Nucleus accumbens (tissue), 56 donors: ENCODE measurements at regions not wholly inside any gene's neighbourhood (a gene's known extent, or its start where the extent isn't known, plus 50 kb on each side); places are given as distances from the start of the nearest gene placed in this dataset.
"Not testable (repeated sequence)": the region's sequence is repeated elsewhere in the genome, so short reads cannot be mapped to it uniquely, and the experiment has no call there.

ENCODE experiments used
- DNase-seq, 56 donors: peaks; one replicate each; lab custom pipeline; 2025; lab: John Stamatoyannopoulos, UW

DNA sequence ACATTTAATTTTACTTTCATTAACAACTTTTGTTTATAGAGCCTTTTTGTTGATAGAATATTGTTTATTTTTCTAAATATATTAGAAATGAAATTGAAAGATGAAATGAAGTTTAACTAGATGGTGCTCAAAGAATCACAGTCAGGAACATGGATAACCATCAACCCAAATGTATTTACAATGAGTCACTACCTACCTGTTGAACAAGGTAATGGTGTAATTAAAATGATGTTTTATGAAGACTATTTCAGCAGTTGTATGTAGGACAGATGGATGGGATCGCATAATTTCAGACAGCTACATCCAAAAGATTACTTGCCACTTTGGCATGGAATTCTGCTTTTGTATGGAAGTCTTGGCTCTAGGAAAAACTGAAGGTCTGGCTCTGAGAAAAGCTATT, 403.6 kb upstream of the SLC10A2 start:
- no peak for DNase-seq

DNA sequence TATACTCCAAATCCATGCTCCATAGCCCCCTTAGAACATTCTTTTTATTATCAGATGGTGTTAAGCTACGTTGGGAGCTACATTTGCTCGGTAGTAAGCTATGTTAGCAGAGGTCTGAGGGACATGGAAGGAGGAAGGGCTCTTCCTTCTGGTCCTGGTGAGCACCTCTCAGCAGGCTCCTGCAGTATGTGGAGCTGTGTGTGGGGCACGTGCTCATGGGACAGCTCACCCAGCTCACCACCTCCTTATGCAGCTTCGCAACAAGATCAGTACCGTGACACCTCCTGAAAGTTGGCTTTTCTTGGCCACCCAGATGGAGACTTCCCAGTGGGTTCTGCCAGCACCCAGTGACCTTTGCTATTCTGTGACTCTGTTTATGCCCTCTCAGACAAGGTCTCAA, 400.5 kb upstream of the SLC10A2 start:
- DNase-seq: no peak

DNA sequence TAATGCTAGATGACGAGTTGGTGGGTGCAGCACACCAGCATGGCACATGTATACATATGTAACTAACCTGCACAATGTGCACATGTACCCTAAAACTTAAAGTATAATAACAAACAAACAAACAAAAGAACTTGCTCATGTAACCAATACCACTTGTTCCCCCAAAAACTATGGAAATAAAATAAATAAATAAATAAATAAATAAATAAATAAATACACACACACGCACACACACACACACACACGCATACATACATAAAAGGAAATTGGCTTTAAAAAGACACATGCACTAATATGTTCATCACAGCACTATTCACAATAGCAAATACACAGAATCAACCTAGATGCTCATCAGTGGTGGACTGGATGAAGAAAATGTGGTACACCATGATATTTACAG, 394.0 kb upstream of the SLC10A2 start:
- not testable (repeated sequence) for DNase-seq

DNA sequence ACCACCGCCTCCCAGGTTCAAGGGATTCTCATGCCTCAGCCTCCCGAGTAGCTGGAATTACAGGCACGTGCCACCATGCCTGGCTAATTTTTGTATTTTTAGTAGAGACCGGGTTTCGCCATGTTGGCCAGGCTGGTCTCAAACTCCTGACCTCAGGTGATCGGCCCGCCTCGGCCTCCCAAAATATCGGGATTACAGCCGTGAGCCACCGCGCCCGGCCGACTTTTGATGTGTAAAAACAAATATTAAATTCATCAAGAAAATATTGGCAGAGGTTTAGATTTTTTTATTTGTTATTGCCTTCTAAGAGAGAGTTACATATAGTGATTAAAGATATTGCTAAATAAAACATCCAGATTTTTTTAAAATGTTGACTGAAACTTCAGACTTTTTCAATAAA, 390.8 kb upstream of the SLC10A2 start:
- DNase-seq: not testable (repeated sequence)

DNA sequence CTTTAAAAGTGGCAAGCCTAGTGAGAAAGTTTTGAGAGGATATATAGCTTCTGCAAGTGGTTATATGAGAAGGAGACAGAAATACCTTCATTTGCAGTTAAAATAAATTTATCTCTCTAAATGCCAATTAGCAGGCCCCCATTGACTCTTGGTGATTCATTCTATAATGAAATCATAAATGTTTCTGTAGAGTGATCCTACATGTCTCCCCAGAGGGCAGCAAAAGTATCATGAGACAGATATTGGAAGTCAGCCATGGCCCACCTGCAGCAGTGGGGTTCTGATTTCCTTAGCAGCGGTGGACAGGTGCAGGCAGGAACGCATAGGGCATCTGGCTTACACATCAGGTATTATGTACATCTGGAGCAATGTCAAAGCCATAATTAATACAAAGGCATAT, 385.4 kb upstream of the SLC10A2 start:
- no peak for DNase-seq

DNA sequence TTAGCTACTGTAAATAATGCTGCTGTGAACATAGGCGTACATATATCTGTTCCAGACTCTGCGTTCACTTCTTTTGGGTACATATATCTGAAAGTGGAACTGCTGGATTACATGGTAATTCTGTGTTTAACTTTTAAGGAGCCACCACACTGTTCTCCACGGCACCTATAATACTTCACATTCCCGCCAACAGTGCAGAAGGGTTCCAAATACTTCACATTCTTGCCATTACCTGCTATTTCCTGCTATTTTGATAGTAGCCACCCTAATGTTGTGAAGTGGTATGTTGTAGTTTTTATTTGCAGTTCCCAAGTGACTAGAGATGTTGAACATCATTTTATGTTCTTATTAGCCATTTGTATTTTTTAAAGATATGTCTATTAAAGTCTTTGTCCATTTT, 377.4 kb upstream of the SLC10A2 start:
- no peak for DNase-seq

DNA sequence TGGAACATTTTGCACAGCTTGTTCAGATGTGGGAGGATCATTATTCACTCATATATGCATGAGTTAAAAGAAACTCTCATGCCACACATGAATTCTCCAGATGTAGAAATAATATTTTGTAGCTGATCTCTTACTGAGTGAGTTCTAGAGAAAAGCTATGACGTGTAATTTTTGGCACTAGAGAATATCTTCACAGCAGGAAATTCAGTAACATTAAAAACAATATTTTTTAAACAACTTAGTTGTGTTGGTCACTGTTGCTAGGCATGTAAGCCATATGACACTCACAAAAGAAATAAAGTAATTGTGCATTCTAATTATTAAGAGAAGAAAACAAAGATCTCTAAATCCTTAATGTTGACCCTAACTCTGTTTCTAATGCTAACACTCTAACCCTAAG, 371.4 kb upstream of the SLC10A2 start:
- DNase-seq: no peak

DNA sequence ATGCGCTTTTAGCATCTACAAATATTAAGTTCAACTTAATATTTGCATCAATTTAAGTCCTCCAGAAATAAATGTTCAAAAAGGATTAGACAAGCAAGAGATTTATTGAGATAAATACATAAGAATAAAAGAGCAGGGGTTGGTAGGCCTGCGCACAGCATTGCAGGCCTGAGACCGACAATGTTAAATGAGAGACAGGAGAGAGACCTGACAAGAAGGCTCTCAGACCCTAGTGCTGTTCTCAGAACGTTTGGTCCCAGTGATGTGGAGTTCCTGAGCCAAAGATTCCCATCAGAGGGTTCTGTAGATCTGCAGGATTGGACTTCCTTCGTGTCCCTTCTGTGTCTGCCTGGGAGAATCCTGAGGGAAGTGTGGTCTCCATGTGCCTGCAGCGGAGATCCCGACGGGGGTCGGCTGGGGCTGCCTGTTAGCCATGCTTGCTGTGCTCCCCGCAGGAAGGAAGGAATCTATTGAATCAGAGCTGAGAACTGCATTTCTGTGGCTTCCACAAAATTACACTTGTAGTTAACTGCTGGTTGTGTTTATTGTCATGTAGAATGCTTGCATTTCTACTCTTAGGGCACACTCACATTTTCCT, 369.9 kb upstream of the SLC10A2 start:
- DNase-seq: no peak

DNA sequence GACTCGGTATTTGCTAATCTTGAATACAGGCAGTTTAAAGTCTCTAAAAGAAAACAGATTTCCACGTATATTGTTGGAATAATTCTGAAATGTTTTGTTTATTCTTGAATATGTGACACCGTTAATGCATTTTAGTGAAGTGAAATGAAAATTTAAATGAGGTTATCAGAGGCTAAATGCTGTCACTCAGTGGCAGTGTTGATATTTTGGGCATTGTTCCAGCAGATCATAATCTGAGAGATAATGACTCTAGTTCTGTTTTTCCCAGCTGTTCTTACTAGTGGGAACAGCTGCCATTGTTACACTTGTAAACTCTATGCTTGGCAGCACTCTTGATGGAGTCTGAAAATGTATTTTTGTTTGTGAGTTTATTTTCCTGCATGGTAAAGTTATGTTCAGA, 365.6 kb upstream of the SLC10A2 start:
- no peak for DNase-seq

DNA sequence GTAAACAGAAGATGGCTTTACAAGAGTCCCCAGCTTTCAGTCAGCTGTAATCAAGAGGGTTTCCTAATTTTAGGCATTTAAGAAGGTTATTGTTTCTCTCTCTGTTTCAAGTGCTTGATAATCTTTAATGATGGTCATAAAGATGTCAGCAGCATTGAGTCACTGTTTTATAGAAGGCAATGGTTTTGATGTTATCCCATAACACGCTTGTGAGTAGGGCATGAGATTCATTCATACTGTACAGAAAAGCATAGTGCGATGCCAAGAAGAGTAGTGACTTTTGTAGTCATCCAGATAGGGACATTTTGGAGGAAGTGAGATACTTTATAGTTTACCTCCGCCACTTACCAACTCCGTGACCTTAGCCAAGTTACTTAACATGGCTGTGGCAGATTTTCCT, 364.2 kb upstream of the SLC10A2 start:
- DNase-seq: no peak

DNA sequence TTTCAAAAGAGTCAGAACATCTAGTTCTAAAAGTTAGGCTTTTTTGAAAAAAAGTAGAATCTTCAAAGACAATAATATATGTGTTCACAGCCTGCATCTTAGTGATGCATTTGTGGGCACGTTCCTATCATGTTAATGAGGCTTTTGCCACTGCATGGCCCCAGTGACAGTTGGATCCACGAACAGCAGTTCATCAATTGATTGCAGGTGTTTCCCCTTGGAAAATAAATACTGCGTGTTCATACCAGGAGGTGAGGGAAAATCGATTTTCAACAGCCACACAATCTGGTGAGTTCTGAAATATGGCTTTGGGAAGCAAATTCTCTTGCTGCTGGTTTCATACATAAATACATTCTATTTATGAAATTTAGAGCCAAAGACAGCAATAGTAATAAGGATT, 343.8 kb upstream of the SLC10A2 start:
- DNase-seq: no peak

DNA sequence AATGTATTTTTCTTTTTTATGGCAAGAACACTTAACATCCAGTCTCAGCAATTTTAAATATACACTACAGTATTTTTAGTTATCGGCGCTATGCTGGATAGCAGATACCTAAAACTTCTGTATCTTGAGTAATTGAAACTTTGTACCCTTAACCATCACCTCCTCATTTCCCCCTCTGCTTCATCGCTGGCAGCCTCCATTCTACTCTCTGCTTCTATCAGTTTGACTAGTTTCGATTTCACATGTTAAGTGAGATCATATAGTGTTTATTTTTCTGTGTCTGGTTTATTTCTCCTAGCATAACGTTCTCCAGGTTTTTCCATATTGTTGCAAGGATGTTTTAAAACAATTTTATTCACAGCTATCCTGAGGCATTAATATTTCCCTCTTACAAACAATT, 340.8 kb upstream of the SLC10A2 start:
- no peak for DNase-seq

DNA sequence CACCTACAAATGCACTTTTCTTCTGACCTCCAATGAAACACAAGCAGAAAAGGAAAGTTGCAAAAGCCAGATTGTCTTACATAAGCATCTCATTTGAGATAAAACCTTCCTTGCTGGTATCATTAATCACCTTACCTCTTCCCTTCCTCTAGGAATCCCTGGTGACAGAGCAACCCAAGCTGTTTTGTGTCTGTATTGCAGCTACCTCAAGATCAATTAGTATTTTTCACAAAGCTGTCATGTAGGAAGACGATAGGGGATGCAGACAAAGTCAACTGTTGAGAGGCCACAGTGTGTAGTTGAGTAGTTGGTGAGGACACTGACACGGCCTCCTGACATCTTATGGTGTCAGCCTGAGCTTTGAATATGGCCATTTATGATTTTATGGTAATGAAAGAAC, 339.1 kb upstream of the SLC10A2 start:
- no peak for DNase-seq

DNA sequence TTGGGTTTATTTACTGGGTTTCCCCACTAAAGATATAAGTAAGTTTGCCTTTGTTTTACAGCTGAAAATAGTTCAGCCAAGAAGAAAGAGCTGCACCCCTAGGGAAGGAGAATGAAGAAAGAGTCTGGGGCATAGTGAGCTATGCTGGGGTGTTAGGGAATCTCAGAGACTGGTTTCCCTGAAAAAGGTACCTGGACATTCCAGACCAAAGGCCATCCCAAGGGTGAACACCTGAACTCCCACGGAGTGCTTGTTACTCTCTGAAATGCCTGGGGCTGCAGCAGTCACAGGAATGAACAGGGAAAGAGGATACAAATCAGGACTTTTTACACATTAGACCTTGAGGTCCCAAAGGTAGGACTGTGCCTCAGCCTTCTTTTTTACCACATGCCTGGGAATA, 337.6 kb upstream of the SLC10A2 start:
- no peak for DNase-seq

DNA sequence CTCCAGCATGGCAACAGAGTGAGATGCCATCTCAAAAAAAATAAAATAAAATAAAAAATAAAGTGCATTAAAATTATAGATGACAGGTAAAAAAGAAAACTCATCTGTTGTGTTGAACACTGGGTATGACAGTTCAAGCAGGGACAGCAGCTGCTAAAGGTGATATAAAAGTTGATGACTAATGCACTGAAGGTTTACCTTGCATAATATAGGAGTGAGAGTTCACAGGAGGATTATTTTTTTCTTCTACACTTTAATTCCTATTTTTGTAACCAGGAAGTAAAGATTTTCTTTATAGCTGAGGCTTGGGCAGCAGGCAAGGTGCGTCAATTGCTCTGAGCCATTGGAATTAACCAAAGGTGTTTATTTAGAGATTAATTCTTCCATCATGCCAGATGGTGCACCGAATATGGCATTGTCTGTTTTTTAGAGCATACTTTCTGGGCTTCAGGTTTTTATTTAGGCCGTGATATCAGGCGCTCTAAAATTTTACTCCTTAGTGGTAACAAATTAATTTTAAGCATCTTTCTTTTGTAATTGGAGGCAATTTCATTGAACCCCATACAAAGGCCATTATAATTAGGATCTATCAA, 337.0 kb upstream of the SLC10A2 start:
- no peak for DNase-seq

DNA sequence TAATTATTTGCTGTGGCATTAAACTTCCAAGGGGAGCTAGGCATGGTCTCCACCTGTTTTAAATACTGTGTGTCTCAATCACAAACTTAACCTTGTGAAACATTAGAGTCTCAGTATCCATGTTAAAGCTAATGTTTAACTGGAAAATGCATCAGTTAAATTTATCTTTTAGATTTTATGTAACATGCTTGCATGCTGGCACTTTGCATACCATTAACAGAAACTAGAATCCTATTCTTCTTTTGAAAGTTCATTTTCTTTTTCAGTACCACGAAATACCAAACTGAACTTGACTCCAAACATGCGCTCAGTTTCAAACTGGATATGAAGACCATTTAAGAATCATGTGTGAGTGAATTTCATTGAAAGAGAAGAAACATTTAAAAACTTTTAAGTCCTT, 328.9 kb upstream of the SLC10A2 start:
- no peak for DNase-seq

DNA sequence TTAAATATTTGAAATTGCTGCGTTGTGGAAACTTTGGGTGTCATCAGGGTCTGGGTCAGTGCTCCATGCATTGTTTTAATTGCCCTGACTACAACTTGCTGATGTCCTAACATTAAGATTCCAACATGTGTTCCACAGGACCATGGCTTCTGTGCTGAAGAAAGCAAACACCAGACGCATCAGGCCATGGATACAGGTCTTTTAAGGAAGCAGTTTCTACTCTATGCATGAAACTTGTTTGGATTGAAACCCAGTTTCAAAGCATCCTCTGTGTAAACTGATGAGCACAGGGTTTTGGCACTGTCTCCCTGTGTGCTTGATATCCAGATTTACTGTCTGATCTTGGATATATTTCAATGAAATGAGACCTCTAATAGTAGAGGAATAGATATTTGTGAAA, 328.4 kb upstream of the SLC10A2 start:
- no peak for DNase-seq

DNA sequence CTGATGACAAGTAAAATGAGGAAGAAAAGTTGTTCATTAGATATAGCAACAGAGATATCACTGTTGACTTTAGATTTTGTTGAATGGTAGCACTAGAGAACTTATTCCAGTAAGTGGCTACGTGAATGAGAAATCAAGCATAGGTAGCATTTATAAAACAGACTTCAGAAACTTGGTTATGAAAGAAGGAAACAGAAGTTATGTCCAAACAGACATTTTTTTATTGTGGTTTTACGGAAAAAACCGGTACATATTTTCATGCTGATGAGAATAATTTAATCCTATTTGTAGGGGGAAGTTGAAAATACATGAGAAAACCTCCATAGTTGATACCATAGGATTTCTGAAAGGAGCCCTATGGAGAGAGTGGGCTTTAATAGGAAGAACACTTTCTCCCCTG, 325.7 kb upstream of the SLC10A2 start:
- no peak for DNase-seq

DNA sequence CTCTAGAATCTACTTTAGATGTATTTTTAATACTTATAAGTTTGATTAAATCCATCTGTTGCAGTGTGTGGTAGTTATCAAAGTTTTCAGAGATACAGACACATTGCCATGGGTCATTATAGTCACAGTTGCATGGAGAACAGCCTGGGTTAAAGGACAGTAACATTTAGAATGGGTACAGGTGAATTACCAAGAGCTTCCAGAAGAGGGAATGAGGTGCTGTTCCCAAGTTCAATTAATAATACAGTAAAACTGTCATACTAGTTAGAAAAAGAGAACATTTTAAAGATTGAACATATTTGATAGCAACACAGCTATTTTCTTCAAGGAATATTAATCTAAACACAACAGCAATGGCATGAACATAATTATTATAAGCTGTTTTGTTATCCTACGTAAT, 322.6 kb upstream of the SLC10A2 start:
- DNase-seq: no peak

DNA sequence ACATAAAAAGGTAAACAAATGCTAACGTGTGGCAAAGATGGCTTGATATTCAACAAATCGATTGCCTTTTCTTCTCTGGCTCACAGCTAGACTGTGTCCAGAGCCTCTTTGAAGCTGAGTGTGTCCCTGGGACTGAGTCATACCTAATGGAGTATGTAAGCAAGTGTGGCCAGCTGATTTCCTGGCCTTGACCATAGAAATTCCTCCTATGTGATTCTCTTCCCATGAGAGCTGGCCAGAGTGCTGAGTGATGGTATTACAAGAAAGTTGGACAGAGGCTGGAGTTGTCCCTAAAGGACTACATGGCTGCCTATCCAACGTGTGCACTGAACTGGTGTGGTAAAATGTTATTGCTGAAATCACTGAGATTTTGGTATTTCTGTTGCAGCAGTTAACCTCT, 320.1 kb upstream of the SLC10A2 start:
- DNase-seq: no peak

DNA sequence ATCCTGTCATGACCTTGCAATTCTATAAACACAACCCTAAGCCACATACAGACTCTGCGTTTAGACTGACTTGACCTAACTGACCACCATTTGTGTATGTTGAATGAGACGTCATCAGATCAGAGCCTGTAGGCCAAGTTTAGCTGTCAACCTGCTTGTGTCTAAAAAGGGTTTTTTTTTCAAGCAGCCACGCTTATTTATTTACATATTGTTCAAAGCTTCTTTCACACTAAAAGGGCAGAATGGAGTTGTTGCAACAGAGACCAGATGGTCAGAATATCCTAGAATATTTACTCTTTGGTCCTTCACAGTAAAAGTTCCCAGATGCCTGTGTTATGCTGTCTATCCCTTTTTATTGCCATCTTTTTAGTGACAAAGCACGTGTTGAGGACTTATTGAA, 307.7 kb upstream of the SLC10A2 start:
- no peak for DNase-seq

DNA sequence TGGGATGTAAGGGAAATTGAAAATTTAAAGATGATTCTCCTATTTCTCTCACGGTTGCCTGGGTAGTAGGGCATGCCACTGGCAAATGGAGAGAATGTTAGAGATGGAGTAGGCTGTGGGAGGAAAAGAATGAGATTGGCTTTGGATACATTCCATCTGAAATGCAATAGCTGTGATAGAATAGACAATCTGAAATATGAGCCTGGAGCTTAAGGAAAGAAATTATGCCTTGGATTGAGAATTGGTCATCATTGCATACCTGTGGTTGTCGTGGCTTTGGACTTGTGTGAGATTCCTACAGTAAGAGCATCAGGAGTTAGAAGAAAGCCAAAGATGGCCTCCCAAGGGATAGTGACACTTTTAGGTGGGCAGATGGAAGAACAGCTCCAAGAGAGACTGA, 305.1 kb upstream of the SLC10A2 start:
- DNase-seq: no peak

DNA sequence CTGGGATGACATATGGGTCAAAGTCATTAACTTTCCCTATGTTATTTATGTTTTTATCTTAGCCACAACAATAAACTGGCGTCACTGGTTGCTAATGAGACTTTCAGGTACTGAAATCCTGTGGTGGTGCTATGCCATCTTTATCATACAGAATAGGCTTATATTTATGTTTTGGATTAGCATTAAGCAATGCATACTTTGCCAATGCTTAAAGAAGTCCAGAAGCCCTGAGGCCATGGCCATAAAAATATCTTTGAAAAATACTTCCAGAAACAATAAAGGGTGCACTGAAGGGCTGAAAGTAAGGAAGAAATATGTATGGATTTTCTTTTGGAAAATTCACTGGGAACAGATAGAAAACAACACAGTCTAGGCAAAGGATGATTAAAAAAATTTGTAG, 304.6 kb upstream of the SLC10A2 start:
- no peak for DNase-seq
